Osteoblast (primary cell): ENCODE measurements at regions not wholly inside any gene's neighbourhood (a gene's known extent, or its start where the extent isn't known, plus 50 kb on each side); places are given as distances from the start of the nearest gene placed in this dataset.

Source experiments
- DNase-seq: peaks from one replicate; pipeline ENCODE4 v3.0.0; 2011; ENCODE audit warnings: low spot score, mixed read lengths; ENCODE audit not compliant: insufficient read length; ENCODE audit errors: missing footprints
- H2AFZ ChIP-seq: 2 replicates; pipeline ENCODE4 v1.6.0; 2011; ENCODE audit warnings: mild to moderate bottlenecking, low read length
- H3K27ac ChIP-seq: 2 replicates; pipeline ENCODE4 v1.5.1; 2011; ENCODE audit warnings: mild to moderate bottlenecking, low read depth, low read length, moderate library complexity
- H3K27me3 ChIP-seq: 2 replicates; pipeline ENCODE4 v1.6.0; 2012; ENCODE audit warnings: mild to moderate bottlenecking, control low read depth, inconsistent platforms, low read length, moderate library complexity; ENCODE audit not compliant: insufficient read depth
- H3K36me3 ChIP-seq: 2 replicates; pipeline ENCODE4 v1.5.1; 2011; ENCODE audit warnings: mild to moderate bottlenecking, low read length, control low read depth, moderate library complexity; ENCODE audit not compliant: insufficient read depth
- H3K4me1 ChIP-seq: 2 replicates; pipeline ENCODE4 v1.5.1; 2011; ENCODE audit warnings: mild to moderate bottlenecking, low read length, control low read depth, moderate library complexity; ENCODE audit not compliant: insufficient read depth
- H3K4me2 ChIP-seq: 2 replicates; pipeline ENCODE4 v1.6.0; 2011; ENCODE audit warnings: mild to moderate bottlenecking, low read length; ENCODE audit not compliant: insufficient read depth
- H3K4me3 ChIP-seq: fragments of 200-600 bp; sonication (generic); 3 replicates; pipeline ENCODE4 v1.5.1; 2012; ENCODE audit warnings: mild to moderate bottlenecking, low read length, inconsistent platforms; ENCODE audit not compliant: insufficient read depth
- H3K79me2 ChIP-seq: 2 replicates; pipeline ENCODE4 v1.6.0; 2012; ENCODE audit warnings: mild to moderate bottlenecking, low read length, control low read depth, inconsistent platforms; ENCODE audit not compliant: insufficient read depth
- H3K9me3 ChIP-seq: 2 replicates; pipeline ENCODE4 v1.5.1; 2011; ENCODE audit warnings: low read depth, low read length, control low read depth
- H4K20me1 ChIP-seq: 2 replicates; pipeline ENCODE4 v1.6.0; 2012; ENCODE audit warnings: mild to moderate bottlenecking, low read length, control low read depth; ENCODE audit not compliant: insufficient read depth
- TF ChIP-seq, protein P1 (sequence below): IDR thresholded peaks from 2 replicates; pipeline ENCODE4 v1.5.1; 2011; ENCODE audit warnings: mild to moderate bottlenecking, low read depth, low read length, moderate library complexity; ENCODE audit errors: extremely low read depth

DNA sequence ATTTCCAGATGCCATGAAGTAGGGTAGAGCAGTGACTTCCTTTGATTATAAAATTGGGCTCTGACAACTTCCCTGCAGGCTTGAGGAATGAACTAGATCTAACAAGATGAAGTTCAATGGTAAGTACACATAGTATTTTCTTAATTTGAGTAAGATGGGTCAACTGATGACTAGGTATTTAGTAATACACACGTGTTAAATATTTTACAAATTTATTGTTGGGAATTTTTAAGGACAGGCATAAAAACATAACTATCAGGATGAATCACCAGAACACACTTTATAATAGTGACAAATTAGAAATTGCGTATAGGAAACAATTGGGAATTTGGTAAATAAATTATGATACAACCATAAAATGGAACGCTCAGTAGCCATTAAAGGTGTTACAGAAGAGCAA is 762.4 kb upstream of the SLC35B3 start:
- H3K27me3 ChIP-seq: no peaks in the 10 kb centered on the region
- H2AFZ ChIP-seq: no peak overlapping the region
- no peaks in the 10 kb centered on the region for H3K36me3 ChIP-seq
- TF ChIP-seq, protein P1, sequence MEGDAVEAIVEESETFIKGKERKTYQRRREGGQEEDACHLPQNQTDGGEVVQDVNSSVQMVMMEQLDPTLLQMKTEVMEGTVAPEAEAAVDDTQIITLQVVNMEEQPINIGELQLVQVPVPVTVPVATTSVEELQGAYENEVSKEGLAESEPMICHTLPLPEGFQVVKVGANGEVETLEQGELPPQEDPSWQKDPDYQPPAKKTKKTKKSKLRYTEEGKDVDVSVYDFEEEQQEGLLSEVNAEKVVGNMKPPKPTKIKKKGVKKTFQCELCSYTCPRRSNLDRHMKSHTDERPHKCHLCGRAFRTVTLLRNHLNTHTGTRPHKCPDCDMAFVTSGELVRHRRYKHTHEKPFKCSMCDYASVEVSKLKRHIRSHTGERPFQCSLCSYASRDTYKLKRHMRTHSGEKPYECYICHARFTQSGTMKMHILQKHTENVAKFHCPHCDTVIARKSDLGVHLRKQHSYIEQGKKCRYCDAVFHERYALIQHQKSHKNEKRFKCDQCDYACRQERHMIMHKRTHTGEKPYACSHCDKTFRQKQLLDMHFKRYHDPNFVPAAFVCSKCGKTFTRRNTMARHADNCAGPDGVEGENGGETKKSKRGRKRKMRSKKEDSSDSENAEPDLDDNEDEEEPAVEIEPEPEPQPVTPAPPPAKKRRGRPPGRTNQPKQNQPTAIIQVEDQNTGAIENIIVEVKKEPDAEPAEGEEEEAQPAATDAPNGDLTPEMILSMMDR: no peak
- no peaks in the 10 kb centered on the region for H3K79me2 ChIP-seq
- no peak overlapping the region for H3K27ac ChIP-seq
- no peaks in the 10 kb centered on the region for H3K4me1 ChIP-seq
- no peaks in the 10 kb centered on the region for H3K9me3 ChIP-seq
- H4K20me1 ChIP-seq: no peaks in the 10 kb centered on the region
- H3K4me3 ChIP-seq: no peak overlapping the region
- peak; percentile 39 for DNase-seq
- no peak overlapping the region for H3K4me2 ChIP-seq

DNA sequence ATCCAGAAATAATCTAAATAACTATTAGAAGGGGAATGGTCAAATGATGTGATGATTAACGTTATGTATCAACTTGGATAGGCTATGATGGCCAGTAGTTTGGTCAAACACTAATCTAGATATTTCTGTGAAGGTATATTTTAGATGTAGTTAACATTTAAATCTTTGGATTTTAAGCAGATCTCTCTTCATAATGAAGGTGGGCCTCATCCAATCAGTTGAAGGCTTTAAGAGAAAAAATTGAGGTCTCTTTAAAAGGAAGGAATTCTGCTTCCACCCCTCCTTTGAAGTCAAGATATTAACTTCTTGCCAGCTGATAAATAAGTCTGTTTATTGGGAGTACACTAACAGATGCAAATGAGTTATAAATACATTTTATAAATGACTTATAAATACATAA is 760.0 kb upstream of the SLC35B3 start:
- Histone ChIP-seq H3K9me3 (peaks cover 2% of the 10 kb centered on the region), H4K20me1 (no peaks in the 10 kb centered on the region), H3K4me2 (no peak overlapping the region), H3K4me1 (no peaks in the 10 kb centered on the region), H3K4me3 (no peak overlapping the region), H3K79me2 (no peaks in the 10 kb centered on the region), H3K27ac (no peak overlapping the region), H3K27me3 (no peaks in the 10 kb centered on the region), H3K36me3 (no peaks in the 10 kb centered on the region), H2AFZ (no peak overlapping the region)
- DNase-seq: no peak
- TF ChIP-seq, protein P1: no peak

DNA sequence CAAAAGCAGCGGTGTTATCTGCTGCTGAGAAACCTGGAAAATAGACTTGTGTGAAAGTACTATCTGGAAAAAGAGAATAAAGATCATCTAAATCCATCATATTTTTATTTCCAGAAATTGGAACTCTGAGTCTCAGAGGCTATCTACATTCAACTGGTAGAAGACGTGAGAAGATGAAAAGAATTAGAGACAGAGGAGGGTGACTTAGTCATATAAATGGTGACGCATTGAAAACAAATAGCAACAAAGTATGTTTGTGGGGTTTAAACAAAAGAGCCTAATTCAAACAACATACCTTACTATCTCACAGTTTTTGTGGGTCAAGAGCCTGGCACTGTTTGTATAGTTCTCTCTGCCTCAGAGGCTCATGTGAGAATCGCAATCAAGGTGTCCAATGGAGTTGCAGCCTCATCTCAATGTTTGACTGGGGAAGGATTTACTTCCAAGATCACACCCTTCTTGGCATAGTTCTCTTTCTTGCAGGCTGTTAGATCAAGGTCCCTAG is 757.1 kb upstream of the SLC35B3 start:
- Histone ChIP-seq H2AFZ (no peak overlapping the region), H3K4me2 (no peak overlapping the region), H3K27ac (no peak overlapping the region), H3K27me3 (no peaks in the 10 kb centered on the region), H3K4me1 (no peaks in the 10 kb centered on the region), H3K4me3 (no peak overlapping the region), H4K20me1 (no peaks in the 10 kb centered on the region), H3K9me3 (peaks cover 2% of the 10 kb centered on the region), H3K79me2 (no peaks in the 10 kb centered on the region), H3K36me3 (no peaks in the 10 kb centered on the region)
- no peak for DNase-seq
- TF ChIP-seq, protein P1: no peak

- Histone ChIP-seq H3K36me3 (no peaks in the 10 kb centered on the region), H2AFZ (no peak overlapping the region), H3K4me3 (no peak overlapping the region), H3K79me2 (no peaks in the 10 kb centered on the region), H4K20me1 (no peaks in the 10 kb centered on the region), H3K4me1 (no peaks in the 10 kb centered on the region), H3K9me3 (no peaks in the 10 kb centered on the region), H3K27ac (no peak overlapping the region), H3K4me2 (no peak overlapping the region), H3K27me3 (no peaks in the 10 kb centered on the region)
- no peak for DNase-seq
- TF ChIP-seq, protein P1: no peak
Measured at GRCh38 chr6:9186148-9186547, 750.8 kb upstream of the SLC35B3 start.
